ENCODE measurements at regions not wholly inside any gene's neighbourhood (a gene's known extent, or its start where the extent isn't known, plus 50 kb on each side); places are given as distances from the start of the nearest gene placed in this dataset.

GRCh38 chr10:29948881-29949355 is 110.5 kb downstream of the JCAD start:
- no peaks in the 10 kb centered on the region for H3K36me3 ChIP-seq (ENCODE audit: control insufficient read depth, insufficient read depth, low read length)
- no peaks in the 10 kb centered on the region for H3K27me3 ChIP-seq (ENCODE audit: control insufficient read depth, insufficient read depth, low read length)
- no peak overlapping the region for H3K9ac ChIP-seq (ENCODE audit: low read length)
- H3K4me3 ChIP-seq (ENCODE audit: low read length): no peak overlapping the region
- H3K9me3 ChIP-seq (ENCODE audit: control insufficient read depth, low read length): no peaks in the 10 kb centered on the region
- H3K4me1 ChIP-seq (ENCODE audit: control insufficient read depth, insufficient read depth, low read length): no peaks in the 10 kb centered on the region

- no peak overlapping the region for H3K9ac ChIP-seq (ENCODE audit: low read length)
- H3K9me3 ChIP-seq (ENCODE audit: control insufficient read depth, low read length): no peaks in the 10 kb centered on the region
- no peak overlapping the region for H3K4me3 ChIP-seq (ENCODE audit: low read length)
- H3K36me3 ChIP-seq (ENCODE audit: control insufficient read depth, insufficient read depth, low read length): no peaks in the 10 kb centered on the region
- H3K4me1 ChIP-seq (ENCODE audit: control insufficient read depth, insufficient read depth, low read length): no peaks in the 10 kb centered on the region
- no peaks in the 10 kb centered on the region for H3K27me3 ChIP-seq (ENCODE audit: control insufficient read depth, insufficient read depth, low read length)
Measured at GRCh38 chr10:29947701-29948060, 111.7 kb downstream of the JCAD start.

DNA sequence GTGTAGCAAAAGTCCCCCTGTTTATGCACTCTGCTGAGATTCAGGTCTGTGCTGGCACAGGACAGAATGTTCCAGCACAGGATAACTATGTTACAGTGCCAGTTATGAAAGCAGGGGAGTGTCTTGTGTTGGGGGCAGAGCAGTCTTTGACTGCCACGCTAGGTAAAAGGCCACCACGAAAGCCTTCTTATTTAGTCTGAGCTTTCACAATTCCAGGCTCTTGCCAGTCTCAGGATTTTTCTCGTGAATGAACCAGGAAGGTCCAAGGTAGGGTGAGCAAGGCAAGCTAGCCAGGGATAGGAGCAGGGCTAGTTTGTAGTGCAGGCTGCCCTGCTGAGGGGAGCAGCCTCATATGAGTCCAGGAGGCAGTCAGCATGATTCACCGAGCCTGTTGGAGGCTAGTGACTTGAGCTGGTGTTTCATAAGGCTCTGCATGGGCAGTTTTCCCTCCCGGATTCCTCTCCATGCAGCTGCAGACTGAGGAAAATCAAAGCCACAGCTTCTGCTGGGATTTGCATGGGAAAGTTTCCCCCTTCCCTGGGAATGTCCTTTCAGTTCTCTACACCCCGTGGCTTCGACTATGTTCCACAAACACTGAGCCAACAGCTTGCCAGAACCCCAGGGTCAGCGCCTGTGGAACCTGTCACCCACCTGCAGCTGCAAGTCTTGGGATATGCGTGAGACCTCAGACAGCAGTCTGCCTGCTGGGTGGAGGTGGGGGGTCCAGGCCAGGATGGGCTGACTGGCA is 112.3 kb downstream of the JCAD start:
- no peak overlapping the region for H3K4me3 ChIP-seq (ENCODE audit: low read length)
- H3K4me1 ChIP-seq (ENCODE audit: control insufficient read depth, insufficient read depth, low read length): no peaks in the 10 kb centered on the region
- H3K9ac ChIP-seq (ENCODE audit: low read length): no peak overlapping the region
- H3K27me3 ChIP-seq (ENCODE audit: control insufficient read depth, insufficient read depth, low read length): no peaks in the 10 kb centered on the region
- H3K36me3 ChIP-seq (ENCODE audit: control insufficient read depth, insufficient read depth, low read length): no peaks in the 10 kb centered on the region
- H3K9me3 ChIP-seq (ENCODE audit: control insufficient read depth, low read length): no peaks in the 10 kb centered on the region

DNA sequence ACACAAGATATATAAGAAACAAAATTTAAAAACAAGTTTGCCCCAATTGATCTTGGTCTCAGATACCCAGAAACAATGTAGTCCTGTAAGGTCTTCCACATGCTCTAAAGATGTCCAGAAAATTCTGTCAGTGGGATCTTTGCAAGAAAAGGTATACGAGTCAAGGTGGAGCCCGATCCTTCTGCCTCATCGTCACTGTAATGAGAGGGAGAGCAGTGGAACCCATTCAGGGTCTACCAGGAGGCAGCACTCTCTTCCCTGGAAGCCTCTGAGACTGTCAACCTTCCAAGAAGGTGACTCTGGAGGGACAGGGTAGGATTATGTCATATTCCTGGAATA is 112.8 kb downstream of the JCAD start:
- Histone ChIP-seq H3K4me1 (ENCODE audit: control insufficient read depth, insufficient read depth, low read length) (no peaks in the 10 kb centered on the region), H3K36me3 (ENCODE audit: control insufficient read depth, insufficient read depth, low read length) (no peaks in the 10 kb centered on the region), H3K9me3 (ENCODE audit: control insufficient read depth, low read length) (no peaks in the 10 kb centered on the region), H3K4me3 (ENCODE audit: low read length) (no peak overlapping the region), H3K27me3 (ENCODE audit: control insufficient read depth, insufficient read depth, low read length) (no peaks in the 10 kb centered on the region), H3K9ac (ENCODE audit: low read length) (no peak overlapping the region)

- H3K9ac ChIP-seq (ENCODE audit: low read length): no peak overlapping the region
- no peaks in the 10 kb centered on the region for H3K4me1 ChIP-seq (ENCODE audit: control insufficient read depth, insufficient read depth, low read length)
- no peaks in the 10 kb centered on the region for H3K27me3 ChIP-seq (ENCODE audit: control insufficient read depth, insufficient read depth, low read length)
- no peak overlapping the region for H3K4me3 ChIP-seq (ENCODE audit: low read length)
- H3K9me3 ChIP-seq (ENCODE audit: control insufficient read depth, low read length): no peaks in the 10 kb centered on the region
- H3K36me3 ChIP-seq (ENCODE audit: control insufficient read depth, insufficient read depth, low read length): no peaks in the 10 kb centered on the region
Measured at GRCh38 chr10:29941476-29941875, 117.9 kb downstream of the JCAD start.

DNA sequence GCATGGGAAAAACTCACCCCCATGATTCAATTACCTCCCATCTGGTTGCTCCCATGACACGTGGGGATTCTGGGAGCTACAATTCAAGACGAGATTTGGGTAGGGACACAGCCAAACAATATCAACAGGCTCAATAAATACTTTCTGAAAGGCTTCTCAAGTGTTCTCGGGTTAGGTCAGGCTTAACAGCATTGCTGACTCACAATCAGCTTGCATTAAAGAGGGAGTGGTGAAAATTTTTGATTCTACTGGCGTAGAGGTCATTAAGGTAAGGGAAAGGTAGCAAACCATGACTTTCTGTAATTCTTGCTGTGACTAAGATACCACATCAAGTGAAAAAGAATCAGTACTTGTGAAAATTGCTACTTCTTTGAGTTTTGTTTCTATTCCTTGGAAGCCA is 126.4 kb downstream of the JCAD start:
- no peaks in the 10 kb centered on the region for H3K36me3 ChIP-seq (ENCODE audit: control insufficient read depth, insufficient read depth, low read length)
- H3K9ac ChIP-seq (ENCODE audit: low read length): no peak overlapping the region
- H3K9me3 ChIP-seq (ENCODE audit: control insufficient read depth, low read length): no peaks in the 10 kb centered on the region
- no peaks in the 10 kb centered on the region for H3K27me3 ChIP-seq (ENCODE audit: control insufficient read depth, insufficient read depth, low read length)
- H3K4me1 ChIP-seq (ENCODE audit: control insufficient read depth, insufficient read depth, low read length): no peaks in the 10 kb centered on the region
- H3K4me3 ChIP-seq (ENCODE audit: low read length): no peak overlapping the region

DNA sequence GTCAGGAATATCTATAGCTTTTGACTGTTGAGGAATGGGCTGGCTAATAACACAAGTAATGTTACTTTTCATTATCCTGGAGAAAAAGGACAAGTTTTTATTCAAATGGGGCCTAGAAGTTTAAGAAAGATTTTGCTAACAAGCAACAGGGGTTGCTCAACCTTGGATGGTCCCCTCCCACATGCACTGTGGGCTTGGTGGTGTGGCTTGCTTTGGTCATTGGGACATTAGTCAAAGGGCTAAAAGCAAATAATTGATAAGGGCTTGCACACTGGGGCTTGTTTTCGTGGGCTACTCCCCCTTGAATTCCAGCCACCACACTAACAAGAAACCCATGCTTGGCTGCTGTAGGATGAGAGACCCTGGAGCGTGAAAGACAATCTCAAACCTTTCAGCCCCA is 127.6 kb downstream of the JCAD start:
- Histone ChIP-seq H3K27me3 (ENCODE audit: control insufficient read depth, insufficient read depth, low read length) (no peaks in the 10 kb centered on the region), H3K9me3 (ENCODE audit: control insufficient read depth, low read length) (no peaks in the 10 kb centered on the region), H3K36me3 (ENCODE audit: control insufficient read depth, insufficient read depth, low read length) (no peaks in the 10 kb centered on the region), H3K4me3 (ENCODE audit: low read length) (no peak overlapping the region), H3K9ac (ENCODE audit: low read length) (no peak overlapping the region), H3K4me1 (ENCODE audit: control insufficient read depth, insufficient read depth, low read length) (no peaks in the 10 kb centered on the region)

- Histone ChIP-seq H3K36me3 (ENCODE audit: control insufficient read depth, insufficient read depth, low read length) (no peaks in the 10 kb centered on the region), H3K4me1 (ENCODE audit: control insufficient read depth, insufficient read depth, low read length) (no peaks in the 10 kb centered on the region), H3K4me3 (ENCODE audit: low read length) (no peak overlapping the region), H3K27me3 (ENCODE audit: control insufficient read depth, insufficient read depth, low read length) (no peaks in the 10 kb centered on the region), H3K9ac (ENCODE audit: low read length) (no peak overlapping the region), H3K9me3 (ENCODE audit: control insufficient read depth, low read length) (no peaks in the 10 kb centered on the region)
Measured at GRCh38 chr10:29929006-29929405, 130.4 kb downstream of the JCAD start.

- H3K9me3 ChIP-seq (ENCODE audit: control insufficient read depth, low read length): no peaks in the 10 kb centered on the region
- no peak overlapping the region for H3K9ac ChIP-seq (ENCODE audit: low read length)
- H3K4me1 ChIP-seq (ENCODE audit: control insufficient read depth, insufficient read depth, low read length): no peaks in the 10 kb centered on the region
Measured at GRCh38 chr10:29926693-29927048, 132.7 kb downstream of the JCAD start.

GRCh38 chr10:29925771-29926692 is 133.4 kb downstream of the JCAD start:
- Histone ChIP-seq H3K4me3 (ENCODE audit: low read length) (no peak overlapping the region), H3K4me1 (ENCODE audit: control insufficient read depth, insufficient read depth, low read length) (no peaks in the 10 kb centered on the region), H3K9ac (ENCODE audit: low read length) (no peak overlapping the region)

More at GRCh38 chr10:29926693-29927048, 132.7 kb downstream of the JCAD start:
- H3K27me3 ChIP-seq (ENCODE audit: control insufficient read depth, insufficient read depth, low read length): no peaks in the 10 kb centered on the region
- H3K36me3 ChIP-seq (ENCODE audit: control insufficient read depth, insufficient read depth, low read length): no peaks in the 10 kb centered on the region
- no peak overlapping the region for H3K4me3 ChIP-seq (ENCODE audit: low read length)

DNA sequence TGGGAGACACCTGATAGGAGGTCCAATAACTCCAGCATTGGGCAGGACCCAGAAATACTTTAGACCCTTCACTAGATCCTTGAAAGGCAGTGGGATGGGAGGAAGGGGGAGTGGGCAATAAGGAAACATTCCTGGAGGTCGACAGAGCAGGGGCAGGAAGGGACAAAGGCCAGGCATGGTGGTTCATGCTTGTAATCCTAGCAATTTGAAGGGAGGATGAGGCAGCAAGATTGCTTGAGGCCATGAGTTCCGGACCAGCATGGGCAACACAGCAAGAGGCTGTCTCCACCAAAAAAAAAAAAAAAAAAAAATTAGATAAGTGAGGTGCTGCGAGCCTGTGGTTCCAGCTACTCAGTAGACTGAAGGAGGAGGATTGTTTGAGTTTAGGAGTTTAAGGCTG is 134.9 kb downstream of the JCAD start:
- Histone ChIP-seq H3K9ac (ENCODE audit: low read length) (no peak overlapping the region), H3K4me1 (ENCODE audit: control insufficient read depth, insufficient read depth, low read length) (no peaks in the 10 kb centered on the region), H3K9me3 (ENCODE audit: control insufficient read depth, low read length) (no peaks in the 10 kb centered on the region), H3K27me3 (ENCODE audit: control insufficient read depth, insufficient read depth, low read length) (no peaks in the 10 kb centered on the region), H3K4me3 (ENCODE audit: low read length) (no peak overlapping the region), H3K36me3 (ENCODE audit: control insufficient read depth, insufficient read depth, low read length) (no peaks in the 10 kb centered on the region)

More at GRCh38 chr10:29925771-29926692, 133.4 kb downstream of the JCAD start:
- no peaks in the 10 kb centered on the region for H3K36me3 ChIP-seq (ENCODE audit: control insufficient read depth, insufficient read depth, low read length)
- no peaks in the 10 kb centered on the region for H3K27me3 ChIP-seq (ENCODE audit: control insufficient read depth, insufficient read depth, low read length)
- H3K9me3 ChIP-seq (ENCODE audit: control insufficient read depth, low read length): no peaks in the 10 kb centered on the region

DNA sequence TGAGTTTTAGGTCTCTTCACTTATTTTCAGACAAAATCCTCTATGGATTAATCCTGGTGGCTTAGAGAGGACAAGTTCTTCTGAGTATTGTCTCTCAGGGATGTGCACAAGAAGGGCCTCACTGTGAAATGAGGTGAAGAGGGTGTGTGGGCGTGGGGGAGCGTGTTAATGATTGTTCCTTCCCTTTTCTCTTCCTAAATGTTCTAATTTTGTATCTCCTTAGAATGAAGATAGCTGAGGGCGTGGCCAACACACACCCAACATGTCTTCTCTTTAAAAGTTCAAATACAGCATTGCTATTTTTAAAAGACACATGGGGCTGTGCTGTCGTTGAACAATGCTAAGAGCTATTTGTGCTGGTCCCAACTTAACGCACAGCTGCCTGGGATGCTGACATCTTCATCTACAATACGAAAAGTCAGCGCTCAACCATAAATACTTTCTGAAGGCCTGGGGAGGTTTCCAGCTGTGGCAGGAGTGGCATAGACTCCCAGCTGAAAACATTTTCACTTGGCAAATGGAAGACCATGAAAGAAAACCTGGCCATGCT is 135.9 kb downstream of the JCAD start:
- Histone ChIP-seq H3K4me1 (ENCODE audit: control insufficient read depth, insufficient read depth, low read length) (no peaks in the 10 kb centered on the region), H3K9me3 (ENCODE audit: control insufficient read depth, low read length) (no peaks in the 10 kb centered on the region), H3K4me3 (ENCODE audit: low read length) (no peak overlapping the region), H3K9ac (ENCODE audit: low read length) (no peak overlapping the region), H3K27me3 (ENCODE audit: control insufficient read depth, insufficient read depth, low read length) (no peaks in the 10 kb centered on the region), H3K36me3 (ENCODE audit: control insufficient read depth, insufficient read depth, low read length) (no peaks in the 10 kb centered on the region)
